ENCODE measurements at regions not wholly inside any gene's neighbourhood (a gene's known extent, or its start where the extent isn't known, plus 50 kb on each side); places are given as distances from the start of the nearest gene placed in this dataset.

DNA sequence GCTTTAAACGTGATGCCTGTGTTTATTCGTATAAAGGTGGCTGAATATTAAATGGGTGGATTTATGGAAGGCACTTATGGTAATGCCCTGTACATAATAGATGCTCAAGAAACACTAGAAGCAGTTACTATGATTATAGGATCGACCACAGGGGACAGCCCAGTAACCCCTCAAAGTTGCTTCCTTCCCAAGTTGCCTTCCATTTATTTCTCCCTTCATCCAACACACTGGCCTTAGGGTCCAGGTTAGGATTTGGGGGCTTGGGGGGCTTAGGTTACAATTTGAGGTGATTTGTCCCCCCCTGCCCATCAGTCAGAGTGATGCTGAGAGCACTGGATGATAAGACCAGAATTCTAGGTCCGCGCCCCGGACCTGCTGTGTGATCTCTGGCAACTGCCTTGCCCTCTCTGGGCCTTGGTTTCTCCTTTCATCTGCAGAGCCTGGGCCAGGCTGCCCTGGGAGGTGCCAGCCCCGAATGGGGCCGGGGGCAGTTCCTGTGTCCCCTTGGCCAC lies 101.5 kb downstream of the CEBPB start:
- Histone ChIP-seq H3K4me1 (ENCODE audit: control insufficient read depth in 2 of 3, insufficient read depth in 2 of 3, low read depth in 1 of 3, low read length in 3 of 3) (peaks cover 0 to 13% (median 6%) of the 10 kb centered on the region in 3 donors), H3K9me3 (ENCODE audit: control insufficient read depth in 2 of 3, insufficient read depth in 1 of 3, low read length in 3 of 3) (no peaks in the 10 kb centered on the region), H3K4me3 (ENCODE audit: low read length in 3 of 3) (no peak overlapping the region), H3K27me3 (ENCODE audit: control insufficient read depth, insufficient read depth, low read length) (no peaks in the 10 kb centered on the region), H3K9ac (ENCODE audit: low read length in 3 of 3) (peak overlapping the region in 1 of 3 donors; percentile 16), H3K27ac (ENCODE audit: low read depth in 2 of 2, low read length in 2 of 2) (peak overlapping the region; percentile 38 to 40), H3K36me3 (ENCODE audit: control insufficient read depth in 2 of 3, insufficient read depth in 3 of 3, low read length in 3 of 3) (no peaks in the 10 kb centered on the region)
- no peak for FAIRE-seq
- TF ChIP-seq, protein P1, sequence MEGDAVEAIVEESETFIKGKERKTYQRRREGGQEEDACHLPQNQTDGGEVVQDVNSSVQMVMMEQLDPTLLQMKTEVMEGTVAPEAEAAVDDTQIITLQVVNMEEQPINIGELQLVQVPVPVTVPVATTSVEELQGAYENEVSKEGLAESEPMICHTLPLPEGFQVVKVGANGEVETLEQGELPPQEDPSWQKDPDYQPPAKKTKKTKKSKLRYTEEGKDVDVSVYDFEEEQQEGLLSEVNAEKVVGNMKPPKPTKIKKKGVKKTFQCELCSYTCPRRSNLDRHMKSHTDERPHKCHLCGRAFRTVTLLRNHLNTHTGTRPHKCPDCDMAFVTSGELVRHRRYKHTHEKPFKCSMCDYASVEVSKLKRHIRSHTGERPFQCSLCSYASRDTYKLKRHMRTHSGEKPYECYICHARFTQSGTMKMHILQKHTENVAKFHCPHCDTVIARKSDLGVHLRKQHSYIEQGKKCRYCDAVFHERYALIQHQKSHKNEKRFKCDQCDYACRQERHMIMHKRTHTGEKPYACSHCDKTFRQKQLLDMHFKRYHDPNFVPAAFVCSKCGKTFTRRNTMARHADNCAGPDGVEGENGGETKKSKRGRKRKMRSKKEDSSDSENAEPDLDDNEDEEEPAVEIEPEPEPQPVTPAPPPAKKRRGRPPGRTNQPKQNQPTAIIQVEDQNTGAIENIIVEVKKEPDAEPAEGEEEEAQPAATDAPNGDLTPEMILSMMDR (IDR thresholded peaks at IDR 0.05; ENCODE audit: borderline replicate concordance, extremely low read depth, insufficient read depth): no peak
- no peak for DNase-seq
- intact Hi-C loops (cut with DNase I): no loop called here

DNA sequence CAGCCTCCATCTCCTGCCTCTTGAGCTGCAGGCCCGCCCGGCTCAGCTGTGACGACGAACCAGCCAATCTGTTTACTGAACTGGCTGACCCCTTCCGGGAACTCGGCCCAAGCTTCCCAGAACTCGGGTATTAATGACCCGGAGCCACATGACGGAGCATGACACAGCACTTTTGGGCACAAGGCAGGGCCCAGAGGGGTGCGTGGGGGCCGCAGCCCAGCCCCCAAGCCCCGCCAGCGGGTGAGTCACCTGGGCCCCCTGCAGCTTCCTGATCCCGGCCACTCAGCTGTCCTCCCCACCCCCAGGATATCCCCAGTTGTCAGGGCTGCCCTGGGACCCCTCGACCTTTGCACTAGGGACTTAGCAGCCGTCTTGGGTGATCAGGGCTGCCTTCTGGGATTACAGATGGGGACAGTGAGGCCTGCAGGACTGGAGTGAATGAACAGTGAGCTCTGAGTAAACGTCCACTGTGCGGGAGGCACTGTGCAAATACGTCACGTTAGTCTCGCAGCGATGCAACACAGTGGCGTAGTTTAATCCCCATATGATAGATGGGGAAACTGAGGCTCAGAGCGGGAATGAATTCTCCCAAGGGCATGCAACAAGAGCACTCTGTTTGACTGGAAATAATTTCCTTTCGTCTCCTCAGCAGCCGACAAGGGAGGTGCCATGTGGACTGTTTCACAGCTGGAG lies 102.1 kb downstream of the CEBPB start:
- intact Hi-C loops (cut with DNase I): no loop called here
- H3K4me1 ChIP-seq (ENCODE audit: control insufficient read depth in 2 of 3, insufficient read depth in 2 of 3, low read depth in 1 of 3, low read length in 3 of 3): peaks cover 0 to 13% (median 6%) of the 10 kb centered on the region in 3 donors
- peak overlapping the region; percentile 40 to 73 for H3K27ac ChIP-seq (ENCODE audit: low read depth in 2 of 2, low read length in 2 of 2)
- no peaks in the 10 kb centered on the region for H3K36me3 ChIP-seq (ENCODE audit: control insufficient read depth in 2 of 3, insufficient read depth in 3 of 3, low read length in 3 of 3)
- peak overlapping the region in 1 of 3 donors; percentile 3 for H3K4me3 ChIP-seq (ENCODE audit: low read length in 3 of 3)
- TF ChIP-seq, protein P1 (IDR thresholded peaks at IDR 0.05; ENCODE audit: borderline replicate concordance, extremely low read depth, insufficient read depth): no peak
- FAIRE-seq (no peak), DNase-seq (peak; percentile 75 to 99 (median 82))
- H3K9ac ChIP-seq (ENCODE audit: low read length in 3 of 3): peak overlapping the region in 1 of 3 donors; percentile 16
- no peaks in the 10 kb centered on the region for H3K27me3 ChIP-seq (ENCODE audit: control insufficient read depth, insufficient read depth, low read length)
- H3K9me3 ChIP-seq (ENCODE audit: control insufficient read depth in 2 of 3, insufficient read depth in 1 of 3, low read length in 3 of 3): no peaks in the 10 kb centered on the region

DNA sequence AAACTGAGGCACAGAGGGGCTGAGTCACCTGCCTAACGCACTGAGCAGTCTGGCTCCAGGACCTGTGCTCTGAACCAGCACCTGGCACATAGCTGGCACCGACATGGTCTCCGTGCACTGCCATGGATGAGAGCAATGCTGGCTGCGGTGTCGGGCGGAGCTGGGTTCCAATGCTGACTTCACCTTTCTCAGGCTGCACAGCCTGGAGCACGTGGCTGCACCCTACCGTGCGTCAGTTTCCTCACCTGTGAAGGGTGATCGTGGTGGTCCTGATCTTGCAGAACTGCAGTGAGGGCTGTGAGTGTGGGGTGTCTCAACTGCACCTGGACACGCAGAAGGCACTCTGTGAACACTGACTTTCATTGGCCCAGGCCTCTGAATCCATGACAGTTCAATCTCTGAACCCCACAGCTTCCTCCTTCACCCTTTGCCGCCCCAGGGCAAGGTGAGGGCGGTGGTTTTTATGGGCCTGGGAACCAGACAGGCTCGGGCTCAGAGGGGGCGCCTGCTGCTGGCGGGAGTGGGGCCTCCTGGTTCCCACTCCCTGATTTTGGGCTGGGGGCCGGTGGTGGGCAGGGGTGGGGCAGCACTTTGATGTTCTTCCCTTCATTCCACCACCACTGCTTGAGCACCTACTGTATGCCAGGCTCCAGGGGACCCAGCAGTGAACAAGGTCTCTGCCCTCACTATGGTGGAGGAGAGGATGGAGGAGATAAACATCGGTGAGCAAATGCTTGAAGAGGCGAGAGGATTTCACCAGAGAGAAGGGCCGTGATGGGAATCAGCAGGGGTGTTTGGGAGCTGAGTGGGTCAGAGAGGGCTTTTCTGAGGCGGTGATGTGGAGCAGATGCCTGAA lies 102.9 kb downstream of the CEBPB start:
- peak overlapping the region; percentile 43 to 47 for H3K27ac ChIP-seq (ENCODE audit: low read depth in 2 of 2, low read length in 2 of 2)
- H3K9ac ChIP-seq (ENCODE audit: low read length in 3 of 3): no peak overlapping the region

More for the DNA sequence above, 102.9 kb downstream of the CEBPB start:
- DNase-seq (peak in 1 of 5 donors; percentile 76), FAIRE-seq (no peak)
- H3K4me1 ChIP-seq (ENCODE audit: control insufficient read depth in 2 of 3, insufficient read depth in 2 of 3, low read depth in 1 of 3, low read length in 3 of 3): peaks cover 0 to 13% (median 6%) of the 10 kb centered on the region in 3 donors
- no peaks in the 10 kb centered on the region for H3K27me3 ChIP-seq (ENCODE audit: control insufficient read depth, insufficient read depth, low read length)
- H3K4me3 ChIP-seq (ENCODE audit: low read length in 3 of 3): peak overlapping the region in 1 of 3 donors; percentile 3
- H3K9me3 ChIP-seq (ENCODE audit: control insufficient read depth in 2 of 3, insufficient read depth in 1 of 3, low read length in 3 of 3): no peaks in the 10 kb centered on the region
- intact Hi-C loops (cut with DNase I): no loop called here
- H3K36me3 ChIP-seq (ENCODE audit: control insufficient read depth in 2 of 3, insufficient read depth in 3 of 3, low read length in 3 of 3): no peaks in the 10 kb centered on the region
- TF ChIP-seq, protein P1 (IDR thresholded peaks at IDR 0.05; ENCODE audit: borderline replicate concordance, extremely low read depth, insufficient read depth): no peak

All from kidney (tissue), 13 donors.